ENCODE measurements at regions not wholly inside any gene's neighbourhood (a gene's known extent, or its start where the extent isn't known, plus 50 kb on each side); places are given as distances from the start of the nearest gene placed in this dataset.
A peak's percentile ranks its signal among the peaks of the same experiment; 100 is the strongest.

DNA sequence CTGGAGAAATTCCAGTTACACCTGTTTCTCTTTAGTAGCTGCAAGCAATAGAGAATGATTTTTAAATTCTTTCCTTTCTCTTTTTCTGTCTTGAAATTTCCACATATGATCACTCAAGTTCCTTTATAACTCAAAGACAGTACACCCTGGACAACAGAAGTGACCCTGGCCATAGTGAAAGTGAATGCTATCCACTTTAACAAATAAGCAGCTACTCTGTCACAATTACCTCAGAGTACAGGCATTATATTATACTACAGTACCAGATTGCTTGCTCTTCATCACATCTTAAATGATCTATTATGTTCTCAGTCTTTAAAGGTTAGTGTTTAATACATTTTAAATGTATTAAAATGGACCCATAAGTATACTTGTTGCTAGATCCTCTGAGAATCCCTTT is 136.2 kb downstream of the KLF12 start:
- DNase-seq, result no peak

DNA sequence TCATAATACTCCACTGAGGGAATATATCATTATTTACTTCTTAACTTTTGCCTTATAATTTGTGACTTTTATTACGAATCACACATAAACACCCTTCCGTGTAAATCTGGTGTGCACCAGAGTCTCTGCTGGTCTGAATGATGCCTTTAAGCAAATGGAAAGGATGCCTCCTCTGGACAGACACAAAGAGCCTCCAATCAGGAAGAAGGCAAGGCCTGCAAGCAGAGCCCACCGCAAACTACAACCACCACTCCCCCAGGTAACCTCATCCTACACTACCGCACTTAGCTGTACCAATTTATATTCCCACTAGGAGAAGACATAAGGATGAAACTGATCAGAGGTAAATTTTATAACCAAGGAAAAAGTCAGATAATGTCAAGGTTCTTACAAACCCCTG is 137.6 kb downstream of the KLF12 start:
- no peak for DNase-seq

- DNase-seq, result no peak
Measured at GRCh38 chr13:73995736-73996135, 138.5 kb downstream of the KLF12 start.

GRCh38 chr13:73993661-73994060 is 140.5 kb downstream of the KLF12 start:
- no peak for DNase-seq

DNA sequence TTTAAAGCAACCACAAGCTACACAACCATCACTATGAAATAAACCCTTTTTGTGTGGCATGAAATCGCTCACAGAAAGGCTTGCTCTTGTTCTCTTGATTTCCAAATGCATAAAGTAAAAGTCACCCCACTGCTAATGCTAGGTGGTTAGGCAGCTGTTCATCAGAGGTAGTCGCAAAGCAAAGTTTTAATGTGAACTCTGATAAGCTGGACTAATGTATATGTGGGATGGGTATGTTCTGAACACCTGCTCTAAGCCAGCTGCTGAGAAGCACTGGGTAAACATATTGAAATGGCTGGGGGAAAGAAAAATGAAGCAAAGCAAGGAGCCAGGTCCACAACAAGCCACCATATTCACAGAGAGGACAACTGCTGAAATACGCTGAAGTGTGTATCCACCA is 142.3 kb downstream of the KLF12 start:
- no peak for DNase-seq

- DNase-seq, result no peak
Measured at GRCh38 chr13:73991384-73991783, 142.8 kb downstream of the KLF12 start.

- no peak for DNase-seq
Measured at GRCh38 chr13:73989244-73989843, 144.9 kb downstream of the KLF12 start.

- no peak for DNase-seq
Measured at GRCh38 chr13:73988461-73988860, 145.7 kb downstream of the KLF12 start.

DNA sequence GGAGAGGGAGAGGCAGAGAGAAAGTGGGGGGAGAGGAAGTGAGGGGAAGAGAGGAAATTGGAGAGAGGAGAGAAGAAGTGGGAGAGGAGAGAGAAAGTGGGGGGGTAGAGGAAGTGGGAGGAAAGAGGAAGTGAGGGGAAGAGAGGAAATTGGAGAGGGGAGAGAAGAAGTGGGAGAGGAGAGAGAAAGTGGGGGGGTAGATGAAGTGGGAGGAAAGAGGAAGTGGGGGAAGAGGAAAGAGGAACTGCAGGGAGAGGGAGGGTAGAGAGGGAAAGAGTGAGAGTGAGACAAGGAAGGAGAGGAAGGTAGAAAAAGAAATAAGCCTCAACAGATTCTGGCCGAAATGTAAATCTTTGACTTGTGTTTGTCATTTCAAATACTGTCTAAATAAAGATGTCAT is 146.6 kb downstream of the KLF12 start:
- no peak for DNase-seq

DNA sequence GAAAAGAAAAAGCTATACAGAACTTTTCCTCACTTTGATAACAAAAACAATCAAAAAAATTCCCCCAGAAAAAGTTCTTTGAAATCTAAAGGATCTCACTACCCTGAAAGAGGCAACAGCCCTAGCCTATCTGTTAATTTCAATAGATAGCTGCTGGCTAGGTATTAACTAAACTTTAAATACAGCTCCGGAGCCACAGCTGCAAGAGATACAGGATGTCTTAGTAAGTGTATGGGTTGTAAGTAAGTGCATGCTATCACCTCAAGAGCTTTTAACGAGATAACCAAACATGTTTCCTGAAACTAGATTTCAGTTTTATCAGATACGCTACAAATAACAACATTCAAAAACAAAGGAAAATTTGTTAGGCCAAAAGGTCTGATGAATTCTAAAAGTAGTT is 148.4 kb downstream of the KLF12 start:
- DNase-seq, result no peak

- peak; percentile 83 for DNase-seq
Measured at GRCh38 chr13:73984949-73985691, 149.1 kb downstream of the KLF12 start.

DNA sequence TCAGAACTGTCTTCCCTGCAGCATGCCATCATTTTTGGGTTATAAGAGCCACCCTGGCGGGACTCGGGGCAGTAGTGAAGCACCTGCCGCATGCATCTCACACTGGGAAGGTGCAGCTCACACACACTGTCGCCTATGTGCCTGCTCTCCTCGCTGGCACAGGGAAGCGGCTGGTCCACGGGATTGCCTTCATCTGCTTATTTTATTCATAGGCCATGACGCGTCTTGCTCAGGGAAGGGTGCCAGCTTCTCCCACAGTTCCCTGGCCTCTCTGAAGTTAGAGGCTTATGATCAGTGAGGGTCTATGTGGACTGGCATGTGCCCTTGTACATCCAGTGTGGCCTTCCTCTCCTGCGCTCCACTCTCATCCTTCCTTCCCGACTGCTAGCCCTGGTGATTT is 150.0 kb downstream of the KLF12 start:
- no peak for DNase-seq

GRCh38 chr13:73983109-73983508 is 151.1 kb downstream of the KLF12 start:
- DNase-seq, result no peak

DNA sequence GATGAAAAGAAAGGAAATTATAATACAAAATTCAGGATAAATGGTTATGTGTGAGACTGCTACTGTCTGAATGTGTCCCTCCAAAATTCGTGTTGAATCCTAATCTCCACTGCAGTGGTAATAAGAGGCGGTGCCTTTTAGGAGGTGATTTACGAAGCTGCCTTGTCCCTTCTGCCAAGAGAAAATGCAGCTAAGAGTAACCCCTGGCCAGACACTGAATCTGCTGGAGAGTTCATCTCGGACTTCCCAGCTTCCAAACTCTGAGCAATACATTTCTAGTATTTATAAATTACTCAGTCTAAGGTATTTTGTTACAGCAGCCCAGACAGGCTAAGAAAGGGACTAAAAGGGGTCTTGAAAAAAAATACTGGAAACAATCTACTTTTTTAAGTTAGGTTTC is 152.6 kb downstream of the KLF12 start:
- no peak for DNase-seq

DNA sequence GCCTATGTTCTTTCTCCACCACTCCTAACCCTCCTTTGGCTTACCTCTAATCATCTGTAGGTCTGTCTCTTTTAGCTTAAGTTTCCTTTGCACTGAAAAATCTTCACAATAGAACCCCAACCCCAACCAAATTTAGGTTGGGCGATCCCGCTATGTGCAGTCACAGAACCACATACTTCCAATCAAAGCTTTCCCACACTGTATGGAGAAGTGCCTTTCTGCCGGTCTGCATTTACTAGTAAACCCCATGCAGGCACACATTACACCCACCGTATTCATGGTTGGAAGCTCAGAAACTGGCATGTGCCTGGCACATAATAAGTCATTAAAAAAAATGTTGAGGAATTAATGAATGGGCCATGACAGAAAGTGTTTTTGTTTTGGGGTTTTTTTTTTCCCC is 158.4 kb downstream of the KLF12 start:
- no peak for DNase-seq

- DNase-seq, result no peak
Measured at GRCh38 chr13:73974051-73974450, 160.2 kb downstream of the KLF12 start.

- no peak for DNase-seq
Measured at GRCh38 chr13:73973156-73973555, 161.0 kb downstream of the KLF12 start.

DNA sequence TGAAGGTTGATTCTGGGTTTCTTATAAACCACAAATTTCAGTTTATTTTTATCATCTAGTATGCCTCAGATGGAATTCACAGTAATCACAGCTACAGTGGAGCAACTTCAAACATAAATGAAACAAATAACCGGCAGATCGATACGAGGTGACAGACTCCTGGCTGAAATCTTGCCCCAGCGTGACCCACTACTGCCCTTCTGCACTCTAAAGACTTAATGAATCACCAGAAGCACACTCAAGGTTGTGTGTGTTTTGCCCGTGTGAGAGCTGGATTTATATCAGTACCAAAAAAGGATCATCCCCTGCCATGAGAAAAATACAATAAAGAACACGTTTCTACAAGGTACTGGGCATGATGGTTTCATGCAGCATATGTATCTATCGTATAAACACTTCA is 161.7 kb downstream of the KLF12 start:
- DNase-seq, result no peak

DNA sequence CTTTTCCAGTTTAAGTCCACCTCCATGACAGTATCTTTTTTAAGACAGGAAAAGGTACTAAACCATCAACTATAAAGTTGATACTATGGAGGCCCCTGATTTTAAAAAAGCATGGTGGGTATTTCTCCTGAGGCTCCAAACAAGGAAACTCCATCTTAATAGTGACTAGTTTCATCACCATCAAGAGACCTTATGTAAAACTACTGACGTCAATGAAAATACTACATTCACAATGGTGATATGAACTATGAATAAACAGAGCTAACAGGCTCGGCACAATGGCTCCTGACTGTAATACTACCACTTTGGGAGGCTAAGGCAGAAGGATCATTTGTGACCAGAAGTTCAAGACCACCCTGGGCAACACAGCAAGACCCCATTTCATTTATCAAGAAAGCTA is 162.7 kb downstream of the KLF12 start:
- no peak for DNase-seq

DNA sequence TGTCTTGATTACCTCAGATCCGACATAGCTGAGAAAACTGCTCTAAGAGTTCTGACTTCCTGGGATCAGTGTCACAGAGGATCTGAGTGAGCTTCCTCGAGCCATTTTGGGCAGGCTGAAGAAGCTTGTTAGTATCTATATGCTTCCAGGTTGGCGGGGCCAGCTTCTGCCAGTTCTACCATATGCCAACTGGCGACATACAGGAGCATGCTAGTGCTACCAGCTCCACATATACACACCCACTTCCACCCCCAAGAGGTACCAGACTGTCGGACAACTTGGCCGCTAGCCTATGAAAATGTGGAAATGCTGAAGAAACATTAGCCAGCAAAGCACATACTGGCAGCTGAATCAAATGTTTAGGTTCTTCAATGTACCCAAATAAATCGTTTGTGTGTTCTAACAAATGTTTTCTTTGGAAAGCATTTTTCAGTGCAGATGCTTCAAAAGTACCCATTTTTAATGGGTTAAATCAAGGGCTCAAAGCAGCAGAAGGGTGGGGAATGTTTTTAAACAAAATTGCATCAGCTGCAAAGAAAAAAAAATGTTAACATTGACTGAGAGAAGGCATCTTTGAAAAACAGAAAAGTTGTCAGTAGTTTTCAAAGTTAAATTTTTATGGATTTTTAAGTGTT is 163.7 kb downstream of the KLF12 start:
- no peak for DNase-seq

DNA sequence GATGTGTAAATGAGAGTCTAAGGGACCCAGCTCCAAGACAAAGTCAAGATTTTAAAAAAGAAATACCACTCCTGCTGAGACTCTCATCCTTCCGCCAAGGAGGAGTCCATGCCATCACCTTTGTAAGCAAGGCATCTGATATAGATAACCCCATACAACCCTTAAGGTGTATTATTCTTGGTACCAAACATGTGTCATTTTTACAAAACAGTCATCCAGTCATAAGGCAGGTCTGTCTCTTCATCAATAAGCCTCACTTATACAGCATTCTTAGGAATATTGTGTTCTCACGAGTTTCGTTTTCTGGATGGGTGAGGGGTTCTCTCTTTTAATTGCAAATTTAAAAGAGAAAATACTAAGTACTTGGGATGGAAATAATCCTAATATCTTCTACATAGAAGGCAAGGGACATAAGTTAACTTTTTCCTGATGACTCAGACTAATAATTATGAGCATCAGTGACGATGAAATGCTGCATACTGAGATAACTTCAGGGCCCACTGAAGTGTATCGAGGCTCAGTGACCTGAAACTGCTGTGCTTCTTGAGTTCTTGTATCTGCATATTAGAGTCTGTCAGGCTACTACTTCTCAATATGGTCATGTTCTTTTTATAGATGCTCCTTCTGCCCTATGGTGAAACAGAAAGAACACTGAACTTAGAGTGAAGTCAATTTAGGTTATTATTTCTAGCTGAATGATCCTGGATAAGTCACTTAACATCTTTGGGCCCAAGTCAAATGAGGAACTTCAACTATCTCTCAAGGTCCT is 166.6 kb downstream of the KLF12 start:
- no peak for DNase-seq

- DNase-seq, result no peak
Measured at GRCh38 chr13:73966331-73966730, 167.9 kb downstream of the KLF12 start.

- no peak for DNase-seq
Measured at GRCh38 chr13:73962284-73962683, 171.9 kb downstream of the KLF12 start.

DNA sequence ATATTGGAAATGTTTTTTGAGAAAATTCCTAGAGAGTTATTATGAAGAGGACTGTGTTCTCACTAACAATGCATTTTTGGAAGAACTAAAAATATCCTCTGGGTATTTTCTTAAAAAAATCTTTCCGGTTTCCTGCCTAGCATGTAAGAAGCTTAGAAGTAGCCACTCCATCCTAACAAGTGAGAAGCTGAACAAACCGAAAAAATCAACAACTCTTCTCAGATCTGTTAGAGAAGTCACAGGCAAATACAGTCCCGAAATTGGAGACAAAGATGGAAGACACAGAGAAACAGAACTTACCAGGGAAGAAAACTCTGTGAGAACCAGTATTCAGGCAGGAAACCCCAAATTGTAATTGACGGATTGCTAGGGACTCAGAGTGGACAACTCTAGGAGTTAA is 173.0 kb downstream of the KLF12 start:
- no peak for DNase-seq
